GM21528 (cell line): ENCODE measurements at regions not wholly inside any gene's neighbourhood (a gene's known extent, or its start where the extent isn't known, plus 50 kb on each side); places are given as distances from the start of the nearest gene placed in this dataset.

Experiments
- ATAC-seq: cut with Tn5 transposase; IDR thresholded peaks from one replicate; pipeline ENCODE4 v1.9.1; 2021; ENCODE audit warnings: mild to moderate bottlenecking, moderate library complexity; ENCODE audit not compliant: unreplicated experiment, low FRiP score

DNA sequence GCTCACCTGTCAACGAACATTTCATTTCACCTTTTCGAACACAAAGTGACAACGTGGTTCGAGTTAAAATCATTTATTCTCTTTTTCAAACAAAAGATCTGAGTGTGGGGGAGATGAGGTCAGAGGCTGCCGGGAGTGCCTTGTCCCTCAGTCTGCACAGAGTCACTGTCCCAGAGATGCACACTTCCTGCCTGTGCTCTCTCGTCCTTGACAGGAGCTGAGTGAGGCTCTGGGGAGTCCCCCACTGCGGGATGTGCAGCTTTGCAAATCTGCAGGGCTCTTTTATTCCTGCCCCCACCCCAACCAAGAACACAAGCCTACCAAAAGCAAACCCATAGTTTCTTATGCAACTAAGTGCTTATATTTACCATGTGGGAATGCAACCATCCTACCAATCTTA is 497.8 kb downstream of the EIPR1 start:
- ATAC-seq: peak; percentile 97

DNA sequence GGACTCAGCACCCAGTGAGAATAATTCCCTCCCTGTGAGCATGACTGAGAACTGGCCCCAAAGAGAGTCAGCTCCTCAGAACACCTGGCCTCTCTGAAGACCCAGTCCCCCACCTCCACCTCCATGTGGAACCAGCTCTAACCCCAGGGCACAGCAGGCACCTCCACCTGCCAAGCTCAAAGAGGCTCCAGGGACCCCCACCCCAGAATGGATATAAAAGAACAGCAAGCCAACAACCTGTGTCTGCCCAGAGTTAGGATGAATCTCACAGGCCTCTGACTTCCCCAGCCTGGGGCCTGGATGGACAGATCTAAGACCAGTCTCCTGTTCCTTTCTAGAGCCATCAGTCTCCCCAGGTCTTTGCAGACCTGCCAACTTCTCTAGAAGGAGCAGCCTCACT is 498.5 kb downstream of the EIPR1 start:
- no peak for ATAC-seq

DNA sequence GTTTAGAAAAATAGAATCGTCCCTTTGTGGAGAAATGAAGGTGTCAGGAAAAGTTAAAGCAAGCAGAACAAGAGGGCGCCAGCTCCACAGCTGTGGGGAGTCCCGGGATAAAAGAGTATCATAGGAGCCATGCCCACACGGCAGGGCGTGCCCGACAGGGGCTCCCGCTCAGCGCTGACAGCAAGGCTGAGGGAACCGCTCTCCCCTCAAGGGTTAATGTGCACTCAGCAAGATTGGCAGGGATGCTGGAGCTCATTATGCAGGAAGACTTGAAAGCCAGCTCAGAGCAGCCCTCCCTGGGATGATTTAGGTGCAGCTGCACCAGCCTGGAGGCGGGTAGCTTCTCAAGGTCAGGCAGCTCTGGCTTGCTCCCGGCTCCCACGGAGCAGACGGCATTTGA is 500.2 kb downstream of the EIPR1 start:
- ATAC-seq: no peak

DNA sequence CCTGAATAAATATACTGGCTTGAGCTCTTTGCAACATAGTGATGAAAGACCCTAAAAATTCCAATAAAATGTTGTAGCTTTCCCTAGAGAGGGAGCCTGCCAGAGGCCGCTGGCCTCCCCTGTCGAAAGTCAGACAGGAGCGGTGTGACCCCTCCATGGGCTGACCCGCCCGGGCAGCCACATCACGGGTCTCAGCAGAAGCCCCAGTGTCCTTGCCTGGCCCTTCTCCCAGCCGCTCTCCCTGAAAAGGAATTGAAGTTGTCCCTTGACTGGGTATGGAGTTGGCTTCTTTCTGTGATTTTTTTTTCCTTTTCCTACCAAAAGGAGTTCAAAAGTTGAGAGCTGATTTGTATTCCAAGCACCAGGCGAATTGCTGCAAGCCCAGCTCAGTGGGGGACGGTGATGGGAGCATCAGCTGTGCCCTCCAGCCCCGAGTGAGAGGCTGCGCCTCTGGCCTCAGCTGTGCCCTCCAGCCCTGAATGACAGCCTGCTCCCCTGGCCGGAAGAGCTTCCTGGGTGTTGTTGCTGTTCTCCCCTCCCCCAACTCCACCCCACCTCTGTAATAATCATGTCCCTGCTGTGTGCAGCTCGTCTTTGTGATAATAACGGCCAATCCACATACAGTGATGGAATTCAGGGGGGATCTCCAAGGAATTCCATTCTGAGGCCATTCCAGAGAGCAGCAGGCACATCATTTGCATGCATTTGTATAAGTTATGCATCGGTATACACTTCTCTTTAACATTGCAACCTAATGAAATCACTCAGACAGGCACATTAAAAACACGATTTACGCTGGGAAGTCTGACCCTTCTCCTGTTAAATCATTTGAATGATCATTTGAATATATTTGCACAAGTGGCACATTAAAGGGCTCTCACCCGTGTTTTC is 501.0 kb downstream of the EIPR1 start:
- no peak for ATAC-seq

DNA sequence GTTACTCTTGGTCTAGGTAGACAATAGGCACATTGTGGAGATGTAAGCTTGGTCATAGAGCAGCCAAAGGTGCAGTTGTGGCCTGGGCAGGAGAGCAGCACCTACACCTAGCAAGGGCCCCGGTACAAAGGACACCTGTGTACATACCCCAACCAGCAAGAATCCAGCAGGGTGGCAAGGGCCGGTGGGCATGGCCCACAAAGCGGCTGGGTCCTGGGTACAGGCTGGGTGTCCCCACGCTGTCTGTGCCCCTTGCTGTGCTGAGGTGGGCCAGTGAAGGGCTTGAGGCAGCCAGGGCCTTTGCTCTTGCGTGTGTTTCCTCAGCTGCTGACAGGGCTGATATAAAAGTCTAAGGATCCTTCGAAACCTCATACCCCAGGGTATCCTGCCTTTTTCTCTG is 501.8 kb downstream of the EIPR1 start:
- ATAC-seq: no peak

DNA sequence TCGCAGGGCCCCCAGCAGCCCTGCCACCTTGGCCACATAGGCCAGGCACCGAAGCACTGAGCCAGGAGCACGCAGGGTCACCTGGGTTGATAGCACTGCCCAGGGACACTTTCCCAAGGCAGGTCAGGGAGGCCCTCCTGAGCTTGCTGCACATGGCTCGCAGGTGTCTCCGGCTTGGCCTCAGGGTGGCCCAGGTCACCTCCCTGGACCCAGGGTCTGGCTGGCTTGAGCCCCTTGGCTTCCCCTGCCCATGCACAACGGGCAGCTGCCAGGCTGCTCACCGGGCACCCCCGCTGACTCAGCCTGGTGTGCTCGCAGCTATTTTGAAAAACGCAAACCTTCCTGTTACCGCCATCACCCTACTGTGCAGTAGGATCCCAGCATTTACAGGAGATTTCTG is 502.3 kb downstream of the EIPR1 start:
- no peak for ATAC-seq

DNA sequence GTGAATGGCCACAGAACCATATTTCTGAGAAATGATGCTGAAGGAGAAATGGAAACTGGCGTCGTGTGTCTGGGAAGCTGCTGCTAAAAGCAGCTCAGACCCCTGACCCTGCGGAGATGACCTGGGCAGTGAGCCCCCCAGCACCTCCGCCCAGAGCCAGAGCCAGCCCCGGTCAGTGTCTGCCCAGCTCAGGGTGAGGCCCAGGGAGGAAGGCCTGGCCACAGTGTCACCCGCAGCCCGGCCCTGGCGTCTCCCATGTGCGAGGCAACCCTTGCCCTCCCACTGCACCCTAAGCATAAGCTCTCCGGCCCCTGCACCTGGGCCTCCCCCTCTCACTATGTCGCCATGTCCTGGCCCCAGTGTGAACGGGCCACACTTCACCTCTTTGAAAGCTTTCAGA is 502.8 kb downstream of the EIPR1 start:
- no peak for ATAC-seq

DNA sequence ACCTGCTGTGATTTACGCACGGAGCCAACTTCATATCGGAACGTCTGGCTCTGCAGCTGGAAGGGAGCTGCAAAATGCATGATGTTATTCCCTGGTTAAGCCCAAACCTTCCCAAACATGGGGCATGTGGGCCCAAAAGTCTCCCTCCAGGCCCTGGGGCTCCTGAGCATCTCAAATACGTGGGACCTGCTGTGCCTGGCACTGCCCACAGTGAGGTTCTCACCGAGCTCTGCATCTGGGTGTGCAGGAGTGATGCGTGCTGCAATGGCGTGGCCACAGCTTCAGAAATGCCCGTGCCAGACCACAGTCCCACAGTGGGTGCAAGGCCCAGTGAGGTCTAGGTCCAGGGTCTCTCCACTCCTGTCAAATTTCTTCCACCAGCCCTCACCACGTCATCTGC is 503.3 kb downstream of the EIPR1 start:
- ATAC-seq: no peak

DNA sequence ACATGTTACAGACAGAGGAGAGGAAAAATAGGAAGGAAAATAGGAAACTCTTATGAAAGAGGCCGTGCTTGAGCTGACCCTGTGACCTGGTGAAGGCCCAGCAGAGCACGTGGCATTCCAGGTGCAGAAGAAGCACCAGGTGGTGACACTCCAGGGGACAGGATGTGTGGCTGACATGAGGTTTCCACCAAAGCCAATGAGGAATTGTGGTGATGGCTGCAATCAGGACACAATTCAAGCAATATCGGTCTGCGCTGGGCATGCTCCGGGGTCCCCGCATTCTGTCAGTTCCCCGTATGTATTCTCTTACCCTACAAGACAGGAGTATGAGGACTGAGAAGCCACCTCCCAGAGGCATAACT is 504.2 kb downstream of the EIPR1 start:
- no peak for ATAC-seq

DNA sequence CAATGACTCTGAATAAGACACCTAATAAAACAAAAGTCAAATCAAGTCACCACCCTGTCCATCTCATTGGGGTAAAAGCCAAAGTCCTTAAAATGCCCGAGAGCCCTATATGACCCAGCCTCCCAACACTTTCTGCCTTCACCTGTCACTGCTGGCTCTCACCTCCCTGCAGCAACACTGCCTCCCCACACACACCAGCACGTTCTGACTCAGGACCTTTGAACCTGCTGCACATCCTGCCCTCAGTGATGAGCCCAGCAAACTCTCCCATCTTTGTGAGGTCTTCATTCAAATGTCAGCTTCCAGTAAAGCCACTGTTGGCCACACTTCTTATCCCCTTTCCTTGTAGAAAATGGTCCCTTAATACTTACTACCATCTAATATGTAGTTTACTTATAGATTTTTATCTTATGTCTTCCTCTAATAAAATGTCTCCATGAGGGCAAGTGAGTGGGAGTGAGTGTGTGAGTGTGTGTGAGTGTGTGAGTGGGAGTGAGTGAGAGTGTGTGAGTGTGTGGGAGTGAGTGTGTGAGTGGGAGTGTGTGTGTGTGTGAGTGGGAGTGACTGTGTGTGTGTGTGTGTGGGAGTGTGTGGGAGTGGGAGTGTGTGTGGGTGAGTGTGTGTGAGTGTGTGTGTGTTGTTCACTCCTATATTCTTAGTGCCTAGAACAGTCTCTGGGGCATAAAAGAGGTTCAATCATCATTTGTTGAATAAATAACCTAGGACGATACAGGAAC is 504.7 kb downstream of the EIPR1 start:
- no peak for ATAC-seq

DNA sequence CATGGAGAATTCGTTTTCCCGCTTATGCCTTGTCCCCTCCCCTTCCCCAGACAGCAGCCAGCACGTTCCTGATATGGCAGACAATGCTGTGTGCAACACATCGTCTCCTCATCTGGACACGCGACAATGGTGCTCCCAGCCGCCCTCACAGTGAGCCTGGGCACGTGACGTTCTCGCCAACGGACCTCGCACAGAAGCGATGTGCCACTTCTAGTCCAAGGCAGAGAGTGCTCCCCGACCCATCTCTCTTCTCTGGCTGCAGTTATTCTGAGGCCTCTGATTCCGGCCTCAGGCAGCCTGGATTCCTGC is 505.4 kb downstream of the EIPR1 start:
- ATAC-seq: no peak

DNA sequence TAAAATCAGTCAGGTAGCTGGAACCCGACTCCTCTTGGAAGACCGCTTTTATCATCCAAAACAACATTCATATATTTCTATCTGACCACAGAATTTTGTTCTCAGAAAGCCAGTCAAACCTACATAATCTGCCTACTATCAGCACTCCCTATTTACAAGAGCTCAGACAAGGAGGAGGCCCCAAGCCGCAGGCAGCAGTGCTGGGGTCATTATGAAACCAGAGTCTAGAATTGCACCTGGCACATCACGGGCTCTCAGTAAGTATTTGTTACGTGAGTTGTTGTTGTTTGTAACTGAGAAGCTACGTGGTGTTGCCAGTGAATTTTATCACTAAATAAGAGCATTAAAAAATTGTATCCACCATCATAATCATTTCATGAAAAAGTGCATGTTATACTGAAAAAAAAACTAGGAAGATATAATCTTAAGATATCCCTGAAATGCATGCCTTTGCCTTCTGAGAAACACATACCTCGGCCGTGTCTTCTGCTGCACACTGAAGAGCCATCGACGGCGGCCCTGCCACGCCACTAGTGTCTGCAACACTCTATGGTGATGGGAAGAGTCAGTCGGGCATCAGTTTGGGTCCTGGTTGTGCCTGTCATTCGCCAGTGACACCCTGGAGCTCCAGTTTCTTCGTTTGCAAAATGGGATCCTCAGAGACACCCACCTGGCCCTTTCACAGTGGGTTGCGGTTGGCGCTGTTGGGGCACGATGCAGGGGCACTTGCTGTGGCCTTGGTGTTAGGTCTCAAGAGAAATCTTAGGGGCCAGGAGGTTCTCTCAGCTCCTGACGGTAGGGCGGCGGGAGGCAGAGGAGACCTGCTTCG is 505.9 kb downstream of the EIPR1 start:
- ATAC-seq: no peak

DNA sequence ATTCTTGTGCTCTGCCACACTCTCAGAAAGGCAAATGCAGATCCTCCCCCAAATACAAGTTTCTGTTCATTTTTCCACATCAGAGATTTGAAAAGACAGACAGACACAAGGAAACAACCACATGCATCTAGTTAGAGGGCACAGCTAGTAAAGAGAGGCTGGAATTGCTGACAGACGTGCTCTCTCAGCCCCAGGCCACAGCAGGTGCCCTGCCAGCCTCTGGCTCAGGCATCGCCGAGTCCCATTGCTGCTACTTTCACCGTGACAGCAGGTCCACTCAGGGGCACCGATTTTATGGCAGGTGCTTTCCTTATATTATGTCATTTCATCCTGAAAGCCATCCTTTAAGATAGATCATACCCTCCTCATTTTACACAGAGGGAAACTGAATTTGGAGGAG is 507.5 kb downstream of the EIPR1 start:
- ATAC-seq: no peak

DNA sequence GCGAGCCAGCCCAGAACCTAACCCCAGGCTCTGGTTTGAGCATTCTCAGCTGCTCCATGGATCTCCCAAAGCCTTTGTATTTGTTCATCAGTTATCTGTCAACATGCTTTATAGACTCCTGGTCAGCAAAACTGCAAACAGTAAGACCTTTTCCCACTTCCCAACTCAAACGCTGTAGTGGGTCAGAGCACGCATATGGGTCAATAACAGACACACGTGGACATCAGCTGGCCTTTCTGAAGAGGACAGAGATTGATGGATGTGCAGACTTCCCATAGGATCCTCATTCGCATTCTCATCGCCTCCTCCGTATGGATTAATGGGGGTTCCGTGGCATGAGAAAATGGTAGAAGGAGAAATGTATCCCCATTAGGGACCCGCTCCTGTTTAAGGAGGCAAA is 508.1 kb downstream of the EIPR1 start:
- no peak for ATAC-seq

DNA sequence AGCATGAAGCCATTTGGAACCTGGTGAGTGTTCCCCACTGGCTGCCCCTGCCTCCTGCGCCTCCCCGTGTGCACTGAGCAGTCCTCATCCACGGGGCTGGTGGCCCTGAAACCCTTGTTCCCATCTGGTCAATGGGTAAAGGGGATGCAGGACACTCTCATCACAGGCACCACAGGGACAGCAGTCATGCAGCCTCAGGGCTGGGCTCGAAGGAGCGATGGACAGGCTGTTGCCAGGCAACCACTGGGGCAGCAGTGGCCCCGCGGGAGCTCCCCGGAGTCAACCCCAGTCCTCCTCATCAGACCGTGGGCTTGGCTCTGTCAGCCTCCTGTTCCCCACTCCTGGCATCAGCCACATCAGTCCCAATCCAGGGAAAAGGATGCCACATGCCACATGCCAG is 509.5 kb downstream of the EIPR1 start:
- ATAC-seq: no peak

DNA sequence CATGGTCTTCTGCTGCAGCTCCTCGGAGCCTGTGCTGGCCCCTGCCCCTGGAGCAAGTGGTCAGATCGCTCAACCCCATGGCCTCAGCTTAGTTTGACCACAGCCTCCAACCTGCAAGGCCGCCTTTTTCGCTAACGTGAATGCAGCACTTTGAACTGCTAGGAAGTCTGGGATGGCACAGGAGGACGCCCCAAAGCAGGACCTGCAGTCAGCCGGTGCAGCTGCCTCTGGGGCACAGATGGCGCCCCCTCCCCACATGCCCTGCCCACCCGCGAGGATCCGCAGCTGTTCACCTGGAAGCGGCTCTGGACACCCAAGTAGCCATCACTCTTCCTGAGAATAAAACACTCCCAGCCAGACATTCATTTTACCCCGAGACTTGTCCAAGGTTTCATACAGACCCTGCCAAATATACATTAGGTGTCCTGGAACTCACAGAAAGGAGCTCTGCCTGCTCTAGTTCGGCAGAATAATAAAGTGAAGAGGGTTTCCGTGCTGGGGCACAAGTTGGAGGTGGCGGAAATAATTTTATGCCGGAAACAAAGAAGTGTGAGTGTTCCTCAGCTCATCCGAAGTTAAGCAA is 510.1 kb downstream of the EIPR1 start:
- ATAC-seq: no peak

DNA sequence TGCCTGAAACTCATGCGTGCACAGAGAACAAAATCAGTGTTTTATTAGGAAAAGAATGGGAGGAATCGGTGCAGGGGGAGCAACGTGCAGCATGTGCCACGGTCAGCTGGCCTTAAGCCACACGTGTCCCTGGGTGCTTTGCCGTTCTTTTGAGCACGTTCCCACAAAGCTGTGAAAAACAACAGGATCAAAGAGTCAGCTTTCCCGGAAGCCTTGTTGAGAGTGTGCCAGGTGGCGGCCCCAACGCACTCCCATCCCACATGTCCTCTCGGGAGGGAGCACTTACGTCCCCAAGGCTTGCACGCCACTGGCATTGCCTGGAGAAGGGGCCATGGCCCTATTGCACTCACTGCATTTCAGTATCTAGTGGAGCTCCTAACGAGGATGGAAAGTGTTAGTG is 511.2 kb downstream of the EIPR1 start:
- no peak for ATAC-seq

DNA sequence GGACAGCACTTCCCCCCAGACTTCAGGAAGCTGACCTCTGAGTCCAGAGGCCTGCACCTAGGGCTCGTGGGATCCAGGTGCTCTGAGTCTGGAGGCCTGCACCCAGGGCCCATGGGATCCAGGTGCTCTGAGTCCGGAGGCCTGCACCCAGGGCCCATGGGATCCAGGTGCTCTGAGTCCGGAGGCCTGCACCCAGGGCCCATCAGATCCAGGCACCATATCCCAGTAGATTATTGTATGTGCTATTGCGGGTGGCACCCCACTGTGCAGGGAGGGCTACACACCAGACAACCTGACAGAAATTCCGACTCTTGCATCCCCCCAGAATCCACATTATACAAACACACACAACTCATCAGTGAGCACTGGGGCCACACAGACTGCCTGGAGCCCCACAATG is 515.2 kb downstream of the EIPR1 start:
- ATAC-seq: no peak

DNA sequence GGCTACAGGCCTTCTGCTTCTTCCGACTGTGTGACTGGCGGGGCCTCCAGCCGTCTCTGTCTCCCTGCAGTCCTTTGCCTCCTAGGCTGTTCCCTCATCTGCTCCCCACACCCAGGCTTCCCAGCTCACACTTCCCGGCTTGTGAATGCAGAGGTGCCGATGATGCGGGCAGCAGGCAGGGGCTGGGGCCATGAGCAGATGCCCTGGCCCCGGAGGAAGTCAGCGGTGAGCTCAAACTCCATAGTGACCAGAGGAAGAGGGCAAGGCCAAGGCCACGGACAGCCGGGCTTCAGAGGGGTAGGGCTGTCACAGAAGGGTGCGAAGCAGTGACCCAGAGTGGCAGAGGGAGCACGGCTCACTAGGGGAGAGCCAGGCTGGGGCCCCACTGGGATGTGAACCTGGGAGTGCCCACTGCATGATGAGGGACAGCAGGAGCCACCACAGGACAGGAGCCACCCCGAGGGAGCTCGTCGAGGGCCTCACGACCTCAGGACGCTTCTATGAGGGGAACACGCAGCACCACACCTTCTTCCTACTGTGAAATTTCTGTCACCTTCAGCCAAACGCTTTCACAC is 515.9 kb downstream of the EIPR1 start:
- no peak for ATAC-seq

DNA sequence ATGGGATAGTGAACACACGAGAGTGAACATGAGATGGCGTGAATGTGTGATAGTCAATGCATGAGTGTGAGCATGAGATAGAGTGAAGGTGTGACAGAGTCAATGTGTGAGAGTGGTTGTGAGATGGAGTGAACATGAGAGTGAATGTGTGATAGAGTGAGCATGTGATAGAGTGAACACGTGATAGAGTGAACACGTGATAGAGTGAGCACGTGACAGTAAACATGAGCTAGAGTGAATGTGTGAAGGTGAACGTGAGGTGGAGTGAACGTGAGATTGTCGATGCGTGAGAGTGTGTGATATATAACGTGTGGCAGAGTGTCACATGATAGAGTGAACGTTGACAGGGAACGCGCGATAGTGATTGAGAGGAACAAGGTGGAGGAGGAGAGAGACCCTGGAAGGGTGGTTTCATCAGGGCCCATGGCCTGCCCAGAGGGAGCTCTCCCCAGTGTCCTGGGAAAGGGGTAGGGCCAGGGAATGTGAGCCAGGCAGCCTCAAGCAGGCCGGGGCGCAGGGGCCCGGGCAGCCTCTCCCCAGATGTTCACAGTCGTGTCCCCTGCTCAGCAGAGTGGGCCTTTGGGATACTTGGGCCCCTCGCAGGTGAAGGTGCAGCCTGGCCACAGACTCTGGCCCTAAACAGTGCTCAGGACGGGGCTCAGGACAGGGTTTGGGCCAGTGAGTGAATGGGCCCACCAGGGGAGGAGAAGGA is 516.9 kb downstream of the EIPR1 start:
- ATAC-seq: no peak
